HCT116 (cell line): ENCODE measurements at regions not wholly inside any gene's neighbourhood (a gene's known extent, or its start where the extent isn't known, plus 50 kb on each side); places are given as distances from the start of the nearest gene placed in this dataset.

ENCODE experiments used
- ATAC-seq: fragments of 200-7000 bp; cut with Tn5 transposase; 2 replicates; pipeline ENCODE4 v1.9.1; 2020; ENCODE audit warnings: mild to moderate bottlenecking, moderate library complexity
- BruUV-seq: library from RNA; stranded (reverse); fragments of 400-500 nt; replicated peaks from 2 replicates; lab custom pipeline; 2021; lab: Mats Ljungman, UMichigan
- CTCF ChIA-PET: fragments of 300-600 bp; sonication (Branson Sonifier 250); formaldehyde crosslinking; loops from one replicate; lab custom pipeline; 2021; ENCODE audit warnings: antibody characterized with exemption; lab: Charles Lee
- POLR2A ChIA-PET: fragments of 300-600, 350-600 bp; sonication (Branson Sonifier 250); formaldehyde crosslinking; loops from one replicate; lab custom pipeline; 2021; ENCODE audit warnings: antibody characterized with exemption; lab: Charles Lee
- RAD21 ChIA-PET, 2 experiments: fragments of 300-600 bp; sonication (Branson Sonifier 250); formaldehyde crosslinking; loops; one replicate each; lab custom pipeline; 2023; ENCODE audit warnings: low total read pairs in 2 of 2; ENCODE audit not compliant: uncharacterized antibody in 2 of 2, unreplicated experiment in 2 of 2, low non-redundant PET in 1 of 2; lab: Charles Lee
- DNase-seq: peaks from one replicate; pipeline ENCODE4 v3.0.0-alpha.2; 2010; ENCODE audit warnings: low read depth, low spot score
- H2AFZ ChIP-seq: fragments of 200-600 bp; shearing (Covaris generic), sonication (generic); 2 replicates; pipeline ENCODE4 v1.6.1; 2017; ENCODE audit warnings: low read depth, mixed run types, mixed read lengths, antibody characterized with exemption, low read length; ENCODE audit not compliant: poor library complexity, severe bottlenecking
- H3K27ac ChIP-seq: 2 replicates; pipeline ENCODE4 v1.5.1; 2012; ENCODE audit warnings: low read depth, low read length
- H3K27me3 ChIP-seq: fragments of 200-600 bp; sonication (generic); 2 replicates; pipeline ENCODE4 v1.6.1; 2016; ENCODE audit warnings: mixed run types, low read length, mixed read lengths; ENCODE audit not compliant: insufficient read depth
- H3K36me3 ChIP-seq, 2 experiments: fragments of 200-500 bp in 1 of 2; fragments of 200-600 bp in 1 of 2; sonication (Bioruptor generic) in 1 of 2; sonication (generic) in 1 of 2; 2 replicates each; pipeline versions ENCODE4 v1.5.1 to v1.6.1; 2014 to 2016; ENCODE audit warnings: low read length in 2 of 2, inconsistent platforms in 1 of 2, mixed read lengths in 1 of 2, mixed run types in 1 of 2; ENCODE audit not compliant: insufficient read depth in 2 of 2, control insufficient read depth in 1 of 2
- H3K4me1 ChIP-seq, 2 experiments: fragments of 200-600 bp in 1 of 2; sonication (generic) in 1 of 2; 2 replicates each; pipeline versions ENCODE4 v1.5.1 to v1.6.1; 2012 to 2017; ENCODE audit warnings: low read length in 2 of 2, inconsistent platforms in 1 of 2, mild to moderate bottlenecking in 1 of 2, mixed read lengths in 1 of 2, mixed run types in 1 of 2, moderate library complexity in 1 of 2; ENCODE audit not compliant: insufficient read depth in 2 of 2, control insufficient read depth in 1 of 2
- H3K4me2 ChIP-seq: fragments of 200-600 bp; sonication (generic); 2 replicates; pipeline ENCODE4 v1.6.1; 2017; ENCODE audit warnings: mixed run types, low read length, mixed read lengths
- H3K4me3 ChIP-seq, 2 experiments: fragments of 200-600 bp in 1 of 2; sonication (generic) in 1 of 2; replicated peaks in 1 of 2; 2 replicates each; pipeline ENCODE4 v1.5.1; 2011 to 2016; ENCODE audit warnings: low read length in 2 of 2, control low read depth in 1 of 2, low read depth in 1 of 2, mild to moderate bottlenecking in 1 of 2, mixed read lengths in 1 of 2, mixed run types in 1 of 2
- H3K79me2 ChIP-seq: fragments of 200-600 bp; sonication (generic); 2 replicates; pipeline ENCODE4 v1.6.1; 2017; ENCODE audit warnings: mild to moderate bottlenecking, mixed run types, low read length, moderate library complexity, mixed read lengths; ENCODE audit not compliant: insufficient read depth
- H3K9ac ChIP-seq: fragments of 200-600 bp; sonication (generic); 2 replicates; pipeline ENCODE4 v1.6.1; 2016; ENCODE audit warnings: low read length, mixed read lengths
- H3K9me2 ChIP-seq: fragments of 200-600 bp; sonication (generic), shearing (Covaris generic); 2 replicates; pipeline ENCODE4 v1.6.1; 2017; ENCODE audit warnings: mixed run types, mild to moderate bottlenecking, moderate library complexity; ENCODE audit not compliant: insufficient read depth
- H3K9me3 ChIP-seq, 2 experiments: fragments of 200-500 bp in 1 of 2; fragments of 200-600 bp in 1 of 2; sonication (Bioruptor generic) in 1 of 2; sonication (generic) in 1 of 2; 2 replicates each; pipeline ENCODE4 v1.6.1; 2014 to 2017; ENCODE audit warnings: low read length in 2 of 2, mixed read lengths in 2 of 2, inconsistent platforms in 1 of 2, low read depth in 1 of 2, mild to moderate bottlenecking in 1 of 2, mixed run types in 1 of 2, moderate library complexity in 1 of 2; ENCODE audit not compliant: control insufficient read depth in 1 of 2, insufficient read depth in 1 of 2
- H4K20me1 ChIP-seq: fragments of 200-600 bp; sonication (generic), shearing (Covaris generic); 2 replicates; pipeline ENCODE4 v1.6.1; 2017; ENCODE audit warnings: mixed run types, mild to moderate bottlenecking, moderate library complexity; ENCODE audit not compliant: insufficient read depth
- ATF3 ChIP-seq: IDR thresholded peaks from 2 replicates; pipeline ENCODE4 v1.6.1; 2012
- CBX3 ChIP-seq: IDR thresholded peaks from 2 replicates; pipeline ENCODE4 v1.6.1; 2012; ENCODE audit warnings: low read depth
- EGR1 ChIP-seq: IDR thresholded peaks from 2 replicates; pipeline ENCODE4 v1.6.1; 2012; ENCODE audit warnings: low read depth
- ELF1 ChIP-seq: IDR thresholded peaks from 2 replicates; pipeline ENCODE4 v1.6.1; 2012; ENCODE audit warnings: low read depth, borderline replicate concordance
- EZH2phosphoT487 ChIP-seq: fragments of 200-600 bp; IDR thresholded peaks from 2 replicates; pipeline ENCODE4 v1.6.1; 2018; ENCODE audit warnings: antibody characterized with exemption, borderline replicate concordance
- MAX ChIP-seq: IDR thresholded peaks from 2 replicates; pipeline ENCODE4 v1.6.1; 2012
- POLR2AphosphoS5 ChIP-seq: IDR thresholded peaks from 2 replicates; pipeline ENCODE4 v1.6.1; 2011; ENCODE audit warnings: mild to moderate bottlenecking, low read depth, low read length, moderate library complexity
- RAD21 ChIP-seq: IDR thresholded peaks from 2 replicates; pipeline ENCODE4 v1.6.1; 2012; ENCODE audit warnings: low read depth, mild to moderate bottlenecking
- REST ChIP-seq: IDR thresholded peaks from 2 replicates; pipeline ENCODE4 v1.6.1; 2012; ENCODE audit warnings: low read depth
- SIN3A ChIP-seq: IDR thresholded peaks from 2 replicates; pipeline ENCODE4 v1.6.1; 2012; ENCODE audit warnings: low read depth
- TCF7L2 ChIP-seq: IDR thresholded peaks from 2 replicates; pipeline ENCODE4 v1.7.0; 2011; ENCODE audit warnings: borderline replicate concordance, inconsistent platforms; ENCODE audit not compliant: insufficient read depth, insufficient read length; ENCODE audit errors: extremely low read depth
- YY1 ChIP-seq: IDR thresholded peaks from 2 replicates; pipeline ENCODE4 v1.6.1; 2011; ENCODE audit warnings: low read length, low read depth, moderate library complexity, mild to moderate bottlenecking; ENCODE audit not compliant: insufficient replicate concordance; ENCODE audit errors: extremely low read depth
- ZNF274 ChIP-seq: fragments of 200-500 bp; sonication (Bioruptor generic); IDR thresholded peaks from 2 replicates; pipeline ENCODE4 v1.6.1; 2014; ENCODE audit warnings: mild to moderate bottlenecking, low read depth, low read length, inconsistent platforms
- intact Hi-C: fragments of 100-400 bp; cut with micrococcal nuclease; formaldehyde crosslinking; loops from 2 replicates; pipeline ENCODE4 v1.10.0; 2022

- Histone ChIP-seq H3K79me2 (no peaks in the 10 kb centered on the region), H3K9me3 (no peaks in the 10 kb centered on the region), H3K27me3 (0 out of 2 replicates have a peak, but pooled peaks cover 2% of the 10 kb centered on the region), H4K20me1 (no peaks in the 10 kb centered on the region), H3K9me2 (no peaks in the 10 kb centered on the region), H3K27ac (no peak overlapping the region), H3K36me3 (no peaks in the 10 kb centered on the region), H3K4me2 (no peak overlapping the region), H3K4me3 (no peak overlapping the region), H2AFZ (no peak overlapping the region), H3K9ac (no peak overlapping the region), H3K4me1 (no peaks in the 10 kb centered on the region)
- CTCF ChIA-PET: no interaction called here
- TF ChIP-seq RAD21 (no peak), EGR1 (no peak), ELF1 (no peak), TCF7L2 (no peak), MAX (no peak), EZH2phosphoT487 (no peak), ZNF274 (no peak), CBX3 (no peak), YY1 (no peak), REST (no peak), ATF3 (no peak), SIN3A (no peak), POLR2AphosphoS5 (no peak)
- no TSS peak for BruUV-seq
- ATAC-seq (no peak), DNase-seq (no peak)
- RAD21 ChIA-PET: no interaction called here
- POLR2A ChIA-PET: no interaction called here
- intact Hi-C loops: no loop called here
These were observed 315.3 kb upstream of the C1orf174 start for GRCh38 chr1:4215391-4215790.
